Vagina (tissue), 2 donors: ENCODE measurements at regions not wholly inside any gene's neighbourhood (a gene's known extent, or its start where the extent isn't known, plus 50 kb on each side); places are given as distances from the start of the nearest gene placed in this dataset.

Experiments
- POLR2AphosphoS5 ChIP-seq, 2 donors: sonication (generic); formaldehyde crosslinking; IDR thresholded peaks; one replicate each; pipeline ENCODE4 v1.9.0; 2017; ENCODE audit warnings: antibody characterized with exemption in 2 of 2, mild to moderate bottlenecking in 2 of 2, low read depth in 1 of 2; ENCODE audit not compliant: insufficient read depth in 1 of 2
- TF ChIP-seq, protein P1 (sequence below), 3 experiments: fragments of 450-650 bp in 2 of 3; fragments of 200-600 bp in 1 of 3; sonication (generic) in 1 of 3; IDR thresholded peaks; one replicate each; pipeline ENCODE4 v1.5.1; 2017 to 2019; ENCODE audit warnings: antibody characterized with exemption in 3 of 3, mild to moderate bottlenecking in 2 of 3, moderate library complexity in 2 of 3

- TF ChIP-seq, protein P1, sequence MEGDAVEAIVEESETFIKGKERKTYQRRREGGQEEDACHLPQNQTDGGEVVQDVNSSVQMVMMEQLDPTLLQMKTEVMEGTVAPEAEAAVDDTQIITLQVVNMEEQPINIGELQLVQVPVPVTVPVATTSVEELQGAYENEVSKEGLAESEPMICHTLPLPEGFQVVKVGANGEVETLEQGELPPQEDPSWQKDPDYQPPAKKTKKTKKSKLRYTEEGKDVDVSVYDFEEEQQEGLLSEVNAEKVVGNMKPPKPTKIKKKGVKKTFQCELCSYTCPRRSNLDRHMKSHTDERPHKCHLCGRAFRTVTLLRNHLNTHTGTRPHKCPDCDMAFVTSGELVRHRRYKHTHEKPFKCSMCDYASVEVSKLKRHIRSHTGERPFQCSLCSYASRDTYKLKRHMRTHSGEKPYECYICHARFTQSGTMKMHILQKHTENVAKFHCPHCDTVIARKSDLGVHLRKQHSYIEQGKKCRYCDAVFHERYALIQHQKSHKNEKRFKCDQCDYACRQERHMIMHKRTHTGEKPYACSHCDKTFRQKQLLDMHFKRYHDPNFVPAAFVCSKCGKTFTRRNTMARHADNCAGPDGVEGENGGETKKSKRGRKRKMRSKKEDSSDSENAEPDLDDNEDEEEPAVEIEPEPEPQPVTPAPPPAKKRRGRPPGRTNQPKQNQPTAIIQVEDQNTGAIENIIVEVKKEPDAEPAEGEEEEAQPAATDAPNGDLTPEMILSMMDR (IDR thresholded peaks at IDR 0.05) = no peak
- TF ChIP-seq POLR2AphosphoS5 (IDR thresholded peaks at IDR 0.05; ENCODE audit: insufficient read depth in 1 of 2, low read depth in 1 of 2) = no peak
These were observed 124.7 kb downstream of the SAMD5 start for GRCh38 chr6:147633191-147633590.
